ENCODE measurements at regions not wholly inside any gene's neighbourhood (a gene's known extent, or its start where the extent isn't known, plus 50 kb on each side); places are given as distances from the start of the nearest gene placed in this dataset.

DNA sequence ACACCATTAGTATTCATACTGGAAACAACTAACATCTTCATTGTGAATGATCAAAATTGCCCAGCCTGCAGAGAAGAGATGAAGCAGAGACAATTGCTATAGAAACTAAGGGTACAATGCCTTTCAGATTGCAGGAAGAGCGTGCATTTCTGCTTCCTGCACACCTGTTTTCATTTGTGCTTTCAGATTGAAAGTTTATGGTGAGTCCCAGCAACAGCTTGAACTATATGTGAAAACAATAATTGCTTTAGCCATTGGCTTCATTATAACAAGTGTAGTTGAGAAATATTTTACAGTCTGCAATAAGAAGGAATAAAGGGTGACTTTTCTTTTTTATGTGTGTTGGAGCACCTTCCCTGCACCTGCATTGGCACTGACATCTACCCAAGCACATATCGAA, 136.3 kb downstream of the CD8B2 start:
- TF ChIP-seq, protein P1, sequence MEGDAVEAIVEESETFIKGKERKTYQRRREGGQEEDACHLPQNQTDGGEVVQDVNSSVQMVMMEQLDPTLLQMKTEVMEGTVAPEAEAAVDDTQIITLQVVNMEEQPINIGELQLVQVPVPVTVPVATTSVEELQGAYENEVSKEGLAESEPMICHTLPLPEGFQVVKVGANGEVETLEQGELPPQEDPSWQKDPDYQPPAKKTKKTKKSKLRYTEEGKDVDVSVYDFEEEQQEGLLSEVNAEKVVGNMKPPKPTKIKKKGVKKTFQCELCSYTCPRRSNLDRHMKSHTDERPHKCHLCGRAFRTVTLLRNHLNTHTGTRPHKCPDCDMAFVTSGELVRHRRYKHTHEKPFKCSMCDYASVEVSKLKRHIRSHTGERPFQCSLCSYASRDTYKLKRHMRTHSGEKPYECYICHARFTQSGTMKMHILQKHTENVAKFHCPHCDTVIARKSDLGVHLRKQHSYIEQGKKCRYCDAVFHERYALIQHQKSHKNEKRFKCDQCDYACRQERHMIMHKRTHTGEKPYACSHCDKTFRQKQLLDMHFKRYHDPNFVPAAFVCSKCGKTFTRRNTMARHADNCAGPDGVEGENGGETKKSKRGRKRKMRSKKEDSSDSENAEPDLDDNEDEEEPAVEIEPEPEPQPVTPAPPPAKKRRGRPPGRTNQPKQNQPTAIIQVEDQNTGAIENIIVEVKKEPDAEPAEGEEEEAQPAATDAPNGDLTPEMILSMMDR (conservative IDR thresholded peaks at IDR 0.05 in 1 of 2, IDR thresholded peaks at IDR 0.05 in 1 of 2; ENCODE audit: extremely low read depth in 1 of 2, insufficient read depth in 1 of 2, low read depth in 1 of 2, low read length in 2 of 2): no peak
- no peak for TF ChIP-seq EZH2 (IDR thresholded peaks at IDR 0.05; ENCODE audit: borderline replicate concordance, low read length)
